ENCODE measurements at regions not wholly inside any gene's neighbourhood (a gene's known extent, or its start where the extent isn't known, plus 50 kb on each side); places are given as distances from the start of the nearest gene placed in this dataset.
"Not testable (repeated sequence)": the region's sequence is repeated elsewhere in the genome, so short reads cannot be mapped to it uniquely, and the experiment has no call there.

DNA sequence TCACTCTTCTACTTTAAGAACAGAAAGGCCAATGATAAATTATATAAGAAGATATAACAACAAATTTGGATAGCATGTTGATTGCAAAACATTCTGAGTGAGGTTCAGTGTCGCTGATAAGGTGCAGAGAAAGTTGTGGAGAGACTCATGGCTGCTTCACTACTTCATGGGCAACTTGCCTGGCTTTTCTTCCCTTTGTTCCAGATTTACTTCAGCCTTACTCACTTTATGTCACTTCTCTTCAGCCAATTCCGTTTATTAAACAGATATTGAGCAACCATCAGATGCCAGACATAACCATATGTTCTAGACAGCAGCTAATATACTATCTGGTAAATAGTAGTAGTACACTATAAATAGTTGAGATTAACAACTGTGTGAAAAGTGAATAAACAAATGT is 150.0 kb upstream of the CHL1 start:
- no peak for TF ChIP-seq CTCF (IDR thresholded peaks at IDR 0.05)
- H3K27ac ChIP-seq (ENCODE audit: low read depth in 1 of 2, low read length in 2 of 2) = no peak overlapping the region
- H3K4me1 ChIP-seq (ENCODE audit: control insufficient read depth in 1 of 2, insufficient read depth in 2 of 2, low read length in 2 of 2) = no peaks in the 10 kb centered on the region
- H3K4me1 Mint-ChIP-seq = no peaks in the 10 kb centered on the region
- no peak for DNase-seq
- no peaks in the 10 kb centered on the region for H3K36me3 ChIP-seq (replicated peaks in 1 of 2; ENCODE audit: control insufficient read depth in 1 of 2, insufficient read depth in 2 of 2, low read length in 2 of 2)
- intact Hi-C loops (cut with micrococcal nuclease) = no loop called here
- H2AFZ ChIP-seq (ENCODE audit: insufficient read depth, low read depth, low read length, poor library complexity, severe bottlenecking) = no peak overlapping the region
- H3K27me3 ChIP-seq (ENCODE audit: control insufficient read depth in 2 of 2, insufficient read depth in 2 of 2, low read length in 2 of 2) = no peaks in the 10 kb centered on the region
- H3K9me3 ChIP-seq (replicated peaks in 1 of 2; ENCODE audit: control insufficient read depth in 1 of 2, insufficient read depth in 1 of 2, low read length in 2 of 2) = no peaks in the 10 kb centered on the region
- H3K9me3 Mint-ChIP-seq = peaks cover 0 to 6% (median 4%) of the 10 kb centered on the region in 7 donors
- no peaks in the 10 kb centered on the region for H4K20me1 ChIP-seq (ENCODE audit: insufficient read depth, low read length)
- no peak overlapping the region for H3K4me2 ChIP-seq (replicated peaks; ENCODE audit: extremely low read depth, low read length, poor library complexity, severe bottlenecking)
- no peaks in the 10 kb centered on the region for H3K36me3 Mint-ChIP-seq
- no peak overlapping the region for H3K4me3 Mint-ChIP-seq
- no CpG with 5 or more reads among the region's 2 CpGs for WGBS (ENCODE audit: insufficient coverage)
- no peak overlapping the region for H3K9ac ChIP-seq (ENCODE audit: insufficient read depth, low read length, poor library complexity, severe bottlenecking)
- H3K4me3 ChIP-seq (replicated peaks in 1 of 3; ENCODE audit: low read depth in 2 of 3, low read length in 3 of 3) = no peak overlapping the region
- H3K79me2 ChIP-seq (ENCODE audit: insufficient read depth, low read length) = no peaks in the 10 kb centered on the region
- no peak overlapping the region for H3K27ac Mint-ChIP-seq
- H3K27me3 Mint-ChIP-seq (ENCODE audit: low read depth in 3 of 3) = peaks cover 0 to 4% (median 0%) of the 10 kb centered on the region in 3 donors

- H3K27ac ChIP-seq (ENCODE audit: low read depth in 1 of 2, low read length in 2 of 2); H3K27ac Mint-ChIP-seq; H3K36me3 ChIP-seq (replicated peaks in 1 of 2; ENCODE audit: control insufficient read depth in 1 of 2, insufficient read depth in 2 of 2, low read length in 2 of 2); H3K9me3 ChIP-seq (replicated peaks in 1 of 2; ENCODE audit: control insufficient read depth in 1 of 2, insufficient read depth in 1 of 2, low read length in 2 of 2); H3K4me2 ChIP-seq (replicated peaks; ENCODE audit: extremely low read depth, low read length, poor library complexity, severe bottlenecking); H3K4me1 ChIP-seq (ENCODE audit: control insufficient read depth in 1 of 2, insufficient read depth in 2 of 2, low read length in 2 of 2); H3K9ac ChIP-seq (ENCODE audit: insufficient read depth, low read length, poor library complexity, severe bottlenecking); H3K9me3 Mint-ChIP-seq; H3K27me3 Mint-ChIP-seq (ENCODE audit: low read depth in 3 of 3); H4K20me1 ChIP-seq (ENCODE audit: insufficient read depth, low read length); intact Hi-C loops (cut with micrococcal nuclease); DNase-seq; H3K4me3 Mint-ChIP-seq; H3K79me2 ChIP-seq (ENCODE audit: insufficient read depth, low read length); H3K36me3 Mint-ChIP-seq; H3K4me1 Mint-ChIP-seq; H2AFZ ChIP-seq (ENCODE audit: insufficient read depth, low read depth, low read length, poor library complexity, severe bottlenecking); H3K4me3 ChIP-seq (replicated peaks in 1 of 3; ENCODE audit: low read depth in 2 of 3, low read length in 3 of 3); H3K27me3 ChIP-seq (ENCODE audit: control insufficient read depth in 2 of 2, insufficient read depth in 2 of 2, low read length in 2 of 2): not testable (repeated sequence)
- WGBS (ENCODE audit: insufficient coverage) = 80% methylated on average over 3 of the region's 5 CpGs
Observed at GRCh38 chr3:53441-53840, 143.1 kb upstream of the CHL1 start.
